Smooth muscle cell of the brain vasculature (primary cell): ENCODE measurements at regions not wholly inside any gene's neighbourhood (a gene's known extent, or its start where the extent isn't known, plus 50 kb on each side); places are given as distances from the start of the nearest gene placed in this dataset.
A peak's percentile ranks its signal among the peaks of the same experiment; 100 is the strongest.
"Not testable (repeated sequence)": the region's sequence is repeated elsewhere in the genome, so short reads cannot be mapped to it uniquely, and the experiment has no call there.

Source experiments
- DNase-seq: peaks from one replicate; pipeline ENCODE4 v3.0.0-alpha.2; 2012; ENCODE audit warnings: low read depth, low spot score

DNA sequence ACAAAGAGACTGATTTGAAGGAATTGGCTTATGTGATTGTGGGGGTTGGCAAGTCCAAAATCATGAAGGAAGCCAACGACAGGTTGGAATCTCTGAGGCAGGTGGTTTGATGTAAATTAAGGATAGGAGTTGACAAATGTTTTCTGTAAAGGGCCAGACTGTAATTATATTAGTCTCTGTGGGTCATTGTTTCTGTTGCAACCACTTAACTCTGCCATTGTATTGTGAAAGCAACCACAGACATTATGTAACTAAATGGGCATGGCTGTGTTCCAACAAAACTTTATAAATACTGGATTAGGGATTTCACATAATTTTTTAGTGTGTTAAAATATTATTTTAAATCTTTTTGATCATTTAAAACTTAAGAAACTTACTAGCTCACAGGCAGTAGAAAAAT is 199.2 kb upstream of the MYLIP start:
- no peak for DNase-seq

DNA sequence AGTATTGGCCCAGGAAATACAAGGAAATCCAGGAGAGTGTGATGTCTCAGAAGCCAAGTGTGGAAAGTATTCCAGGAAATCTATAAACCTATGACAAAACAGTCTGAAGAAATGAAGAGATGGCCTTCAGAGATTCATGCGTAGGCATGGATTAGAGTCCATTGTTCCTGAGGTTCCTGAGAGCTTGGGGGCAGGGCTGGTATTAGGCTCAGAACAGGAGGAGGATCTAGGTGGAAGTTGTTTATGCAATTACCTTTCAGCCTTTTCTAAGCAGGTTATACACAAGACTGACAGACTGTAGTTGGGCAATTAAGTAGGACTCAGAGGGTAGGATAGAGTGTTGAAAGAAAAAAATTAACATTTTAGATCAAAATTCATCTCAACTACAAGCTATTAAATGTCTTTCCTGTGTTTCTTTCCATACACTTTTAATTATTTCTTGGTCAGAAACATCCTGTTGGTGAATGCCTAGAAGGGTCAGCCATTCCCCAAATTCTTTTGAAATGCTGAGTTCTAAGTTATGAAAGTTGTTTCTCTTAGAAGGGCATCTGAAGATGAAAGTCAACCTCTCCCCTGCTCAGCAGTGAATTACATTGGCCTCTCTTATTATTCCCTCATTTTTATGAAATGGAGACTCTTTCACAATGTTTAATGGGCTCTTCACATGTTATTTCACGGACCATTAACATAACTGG is 201.2 kb upstream of the MYLIP start:
- DNase-seq, result no peak

DNA sequence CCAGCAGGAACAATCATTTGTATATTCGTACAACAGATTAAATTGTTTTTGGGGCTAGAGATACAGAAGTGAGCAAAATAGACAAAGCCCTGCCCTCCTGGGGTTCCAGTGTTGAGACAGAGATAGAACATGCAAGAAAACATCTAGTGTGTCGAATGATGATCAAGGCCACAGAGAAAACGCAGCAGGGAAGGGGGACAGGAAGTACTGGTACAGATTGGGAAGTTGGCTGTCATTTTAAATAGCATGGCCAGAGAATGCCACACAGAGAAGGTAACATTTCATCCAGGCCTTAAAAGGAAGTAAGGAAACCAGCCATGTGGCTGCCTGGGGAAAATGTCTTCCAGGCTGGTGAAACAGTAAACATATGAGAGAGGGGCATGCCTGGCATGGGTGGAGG is 202.6 kb upstream of the MYLIP start:
- DNase-seq, result no peak

DNA sequence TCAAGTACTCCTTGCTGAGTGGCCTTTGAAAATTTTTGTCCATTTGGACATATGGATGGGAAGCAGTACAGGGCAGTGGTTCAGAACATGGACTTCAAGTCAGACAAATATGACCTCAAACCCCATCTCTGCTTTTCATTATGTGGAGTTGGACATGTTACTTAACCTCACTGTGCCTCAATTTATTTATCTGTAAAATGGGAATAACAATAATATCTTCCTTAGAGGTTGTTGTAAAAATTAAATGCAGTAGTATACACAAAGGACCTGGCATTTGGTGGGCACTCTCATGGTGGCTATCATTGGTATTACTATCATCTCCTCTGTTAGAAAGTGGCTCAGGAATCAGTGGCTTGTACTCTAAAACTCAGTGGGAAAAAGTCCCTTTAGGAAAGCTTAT is 204.0 kb upstream of the MYLIP start:
- no peak for DNase-seq

DNA sequence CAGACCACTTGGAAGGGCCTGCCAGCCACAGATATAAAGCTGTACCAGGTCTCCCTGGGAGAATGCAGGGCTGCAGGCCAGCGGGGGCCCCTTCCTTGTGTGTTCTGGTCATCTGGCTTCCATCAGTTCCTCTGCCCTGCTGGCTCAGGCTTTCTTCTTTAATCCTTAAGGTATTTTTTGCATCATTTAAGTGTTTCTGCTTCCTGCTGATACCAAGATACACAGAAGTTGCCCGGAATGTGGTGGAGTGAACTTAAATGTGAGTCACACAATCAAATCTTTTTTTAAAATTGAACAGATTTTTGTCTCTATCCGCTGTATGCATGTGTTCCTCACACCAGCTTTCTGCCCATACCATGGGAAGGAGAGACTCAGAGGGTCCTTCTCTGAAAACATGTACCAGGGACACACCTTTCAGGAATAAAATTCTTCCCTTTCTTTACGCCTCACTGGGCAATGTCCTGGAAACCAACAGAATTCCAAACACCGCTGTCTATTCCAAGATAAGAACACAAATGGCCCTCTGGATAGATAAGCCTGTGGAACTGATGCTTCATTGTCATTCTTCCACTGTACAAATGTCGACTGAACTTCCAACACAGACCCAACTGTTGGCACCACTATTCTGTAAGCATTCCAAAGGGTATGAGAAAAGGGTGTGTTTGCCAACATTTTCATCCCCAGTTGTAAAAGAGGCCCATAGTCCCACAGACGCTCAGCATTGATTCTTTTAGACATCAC is 206.2 kb upstream of the MYLIP start:
- DNase-seq, result peak; percentile 64

DNA sequence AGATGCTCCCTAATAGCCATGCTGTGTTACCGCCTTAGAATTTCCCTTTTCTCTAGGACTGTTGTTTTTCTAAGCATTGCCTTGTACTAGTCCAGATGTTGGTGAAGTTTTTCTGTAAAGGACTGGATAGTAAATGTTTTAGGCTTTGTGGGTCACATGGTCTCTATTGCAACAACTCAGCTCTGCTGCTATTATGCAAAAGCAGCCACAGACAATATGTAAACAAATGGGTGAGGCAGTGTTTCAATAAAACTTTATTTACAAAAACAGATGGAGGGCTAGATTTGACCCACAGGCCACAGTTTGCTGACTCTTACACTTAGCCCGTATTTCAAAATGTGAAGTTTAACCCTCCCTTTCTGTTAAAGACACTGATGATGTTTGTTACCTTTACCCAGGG is 207.6 kb upstream of the MYLIP start:
- no peak for DNase-seq

DNA sequence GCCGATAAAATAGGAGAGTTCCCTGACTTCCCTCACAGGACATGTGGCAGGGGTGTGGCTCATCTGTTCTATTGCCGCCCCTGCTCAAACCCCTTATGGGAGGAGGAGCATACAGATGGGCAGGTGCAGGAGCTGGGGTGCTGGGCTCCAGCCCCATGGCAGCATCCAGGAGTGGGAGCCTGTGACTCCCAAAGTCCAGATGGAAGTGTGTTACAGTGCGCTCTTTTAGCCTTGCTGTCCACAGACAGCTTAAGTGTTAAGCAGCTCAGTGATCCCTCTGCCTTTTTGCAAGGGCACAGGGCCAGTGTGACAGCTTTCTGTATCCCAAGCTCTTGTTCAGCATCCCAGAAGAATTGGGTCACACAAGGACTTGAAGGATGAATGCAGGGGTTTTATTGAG is 212.3 kb upstream of the MYLIP start:
- DNase-seq, result no peak

DNA sequence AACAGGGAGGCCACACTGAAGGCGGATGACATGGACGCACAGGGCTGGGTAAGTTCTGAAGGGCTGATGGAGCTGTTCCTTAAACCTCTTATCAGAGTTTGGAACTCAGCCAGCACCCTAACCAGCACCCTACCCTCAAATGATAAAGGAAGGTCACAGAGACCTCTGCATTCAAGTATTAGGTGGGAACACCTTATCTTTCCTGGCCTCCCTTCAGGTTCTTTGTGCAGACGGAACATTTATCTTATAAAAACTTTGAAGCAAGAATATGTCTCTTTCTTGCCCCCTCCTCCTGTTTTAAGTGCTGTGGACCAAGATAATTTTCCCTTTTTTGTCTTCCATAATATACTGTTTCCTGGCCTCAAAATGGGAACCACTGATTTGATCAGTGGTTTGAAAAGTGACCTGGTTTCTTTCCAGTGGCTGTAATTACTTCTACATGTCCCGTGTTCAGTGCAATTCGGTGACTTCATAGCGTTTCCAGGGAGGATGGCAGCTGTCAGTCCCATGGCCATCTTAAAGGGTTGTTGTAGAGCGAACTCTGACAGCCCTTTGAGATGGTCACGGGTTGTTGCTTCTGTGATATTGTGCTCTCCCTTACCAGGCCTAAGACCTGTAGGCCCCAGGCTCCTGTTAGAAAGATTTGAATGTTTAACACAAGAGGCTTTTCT is 213.2 kb upstream of the MYLIP start:
- no peak for DNase-seq

DNA sequence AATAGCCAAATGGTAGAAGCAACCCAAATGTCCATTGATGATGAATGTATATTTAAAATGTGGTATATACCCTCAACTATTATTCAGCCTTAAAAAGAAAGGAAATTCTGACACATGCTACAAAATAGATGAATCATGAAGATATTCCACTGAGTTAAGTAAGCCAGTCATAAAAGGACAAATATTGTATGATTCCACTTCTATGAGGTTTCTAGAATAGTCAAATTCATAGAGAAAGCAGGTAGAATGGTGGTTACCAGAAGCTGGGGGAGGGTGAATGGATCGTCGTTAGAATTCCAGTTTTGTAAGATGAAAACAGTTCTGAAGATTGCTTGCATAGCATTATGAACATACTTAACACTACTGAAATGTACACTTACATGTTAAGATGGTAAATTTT is 214.3 kb upstream of the MYLIP start:
- no peak for DNase-seq

DNA sequence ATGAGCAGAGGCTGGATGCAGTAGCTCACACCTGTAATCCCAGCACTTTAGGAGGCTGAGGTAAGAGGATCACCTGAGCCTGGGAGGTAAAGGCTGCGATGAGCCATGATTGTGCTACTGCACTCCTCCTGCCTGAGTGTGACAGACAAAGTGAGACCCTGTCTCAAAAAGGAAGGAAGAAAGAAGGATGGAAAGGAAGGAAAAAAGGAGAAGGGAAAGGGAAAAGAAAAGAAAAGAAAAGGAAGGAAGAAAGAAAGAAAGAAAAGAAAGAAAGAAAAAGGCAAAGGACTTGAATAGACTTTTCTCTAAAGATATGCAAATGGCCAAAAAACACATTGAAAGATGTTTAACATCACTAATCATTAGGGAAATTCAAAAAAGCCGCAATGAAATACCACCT is 215.3 kb upstream of the MYLIP start:
- DNase-seq, result no peak

DNA sequence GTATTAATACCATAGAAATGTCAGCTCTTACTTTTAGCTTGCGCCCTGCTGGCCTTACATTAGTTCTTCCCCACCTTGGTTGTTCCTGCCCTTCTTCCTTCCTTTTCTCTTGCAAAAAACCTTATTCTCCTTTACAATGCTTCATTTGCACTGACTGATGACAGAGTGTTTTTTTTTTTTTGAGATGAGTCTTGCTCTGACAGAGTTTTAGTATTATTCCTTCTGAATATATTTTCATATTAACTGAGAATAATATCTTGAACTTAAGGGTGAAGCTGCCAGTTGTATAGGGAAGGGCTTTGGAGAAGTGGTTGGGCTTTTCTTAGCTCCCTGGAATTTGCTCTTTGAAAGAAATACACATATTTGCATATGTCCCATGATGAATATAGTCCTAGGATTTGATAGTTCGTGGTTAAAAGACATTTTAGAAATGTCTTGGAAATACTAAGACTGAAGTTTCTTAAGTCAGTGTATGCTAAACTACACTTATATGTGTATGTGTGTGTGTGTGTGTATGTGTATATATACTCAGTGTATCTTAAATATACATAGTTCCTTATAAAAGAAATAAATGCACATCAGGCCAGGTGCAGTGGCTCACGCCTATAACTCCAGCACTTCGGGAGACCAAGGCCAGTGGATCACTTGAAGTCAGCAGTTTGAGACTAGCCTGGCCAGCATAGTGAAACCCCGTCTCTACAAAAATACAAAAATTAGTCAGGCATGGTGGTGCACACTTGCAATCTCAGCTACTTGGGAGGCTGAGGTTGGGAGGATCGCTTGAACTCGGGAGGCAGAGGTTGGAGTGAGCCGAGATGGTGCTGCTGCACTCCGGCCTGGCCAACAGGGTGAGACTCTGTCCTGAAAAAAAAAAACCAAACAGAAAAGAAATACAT is 216.1 kb upstream of the MYLIP start:
- DNase-seq, result no peak

DNA sequence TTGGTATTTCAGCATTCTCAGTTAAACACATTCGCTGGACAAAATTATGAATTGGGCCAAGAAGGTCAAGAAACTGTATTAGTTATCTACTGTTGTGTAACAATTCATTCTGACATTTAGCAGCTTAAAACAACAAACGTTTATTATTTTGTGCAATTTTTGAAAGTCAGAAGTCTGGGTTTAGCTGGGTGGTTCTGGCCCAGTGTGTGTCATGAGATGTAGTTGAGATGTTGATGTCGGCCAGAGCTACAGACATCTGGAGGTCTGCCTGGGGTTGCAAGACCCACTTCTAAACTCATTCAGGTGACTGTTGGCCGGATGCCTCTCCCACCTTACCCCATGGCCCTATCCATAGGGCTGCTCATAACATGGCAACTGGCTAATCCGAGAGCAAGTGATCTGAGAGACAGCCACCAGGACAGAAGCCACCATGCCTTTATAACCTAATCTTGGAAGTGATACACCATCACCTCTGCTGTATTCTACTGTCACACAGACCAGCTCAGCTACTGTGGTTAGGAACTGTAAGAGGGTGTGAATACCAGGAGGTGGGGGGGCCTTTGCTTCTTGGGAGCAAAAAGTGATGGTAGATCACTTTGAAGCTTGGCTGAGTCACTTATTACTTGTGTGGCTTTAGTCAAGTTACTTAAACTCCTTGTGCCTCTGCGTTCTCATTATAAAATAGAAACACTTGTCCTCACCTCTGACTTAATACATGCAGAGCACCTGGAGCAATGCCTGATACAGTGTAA is 217.0 kb upstream of the MYLIP start:
- DNase-seq, result no peak

DNA sequence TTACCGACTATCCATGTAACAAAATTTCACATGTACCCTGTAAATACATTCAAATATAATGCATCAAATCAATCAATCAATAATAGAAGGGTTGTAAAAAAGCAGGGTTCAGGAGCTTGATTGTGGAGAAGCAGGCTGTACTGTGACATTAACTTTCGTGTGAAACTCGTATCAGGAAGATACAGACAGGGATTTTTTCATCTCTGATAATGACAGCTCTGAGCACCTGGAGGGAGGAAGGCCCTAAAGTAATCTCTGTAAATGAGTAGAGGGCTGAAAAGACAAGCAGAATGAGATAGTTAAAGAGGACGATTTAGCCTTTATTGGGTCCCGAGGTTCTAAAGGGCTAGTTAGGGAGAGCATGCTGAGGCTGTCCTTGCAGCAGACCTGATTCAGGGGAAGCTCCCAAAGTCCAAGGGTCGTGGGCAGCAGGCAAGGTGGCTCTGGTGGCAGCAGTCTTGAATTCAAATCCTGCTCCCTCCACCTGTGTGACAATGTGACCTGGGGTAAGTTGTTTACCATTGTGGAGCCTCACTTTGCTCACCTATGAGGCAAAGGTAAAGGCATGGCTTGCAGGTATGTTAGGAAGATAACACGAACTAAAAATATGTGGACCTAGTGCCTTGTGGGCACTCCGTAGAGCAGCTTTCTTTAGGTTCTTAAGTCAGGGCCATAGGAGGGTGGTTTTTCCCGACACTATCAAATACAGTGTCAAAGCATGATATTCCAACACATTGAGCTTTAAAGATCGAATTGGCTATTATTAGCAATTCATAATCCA is 219.4 kb upstream of the MYLIP start:
- no peak for DNase-seq

DNA sequence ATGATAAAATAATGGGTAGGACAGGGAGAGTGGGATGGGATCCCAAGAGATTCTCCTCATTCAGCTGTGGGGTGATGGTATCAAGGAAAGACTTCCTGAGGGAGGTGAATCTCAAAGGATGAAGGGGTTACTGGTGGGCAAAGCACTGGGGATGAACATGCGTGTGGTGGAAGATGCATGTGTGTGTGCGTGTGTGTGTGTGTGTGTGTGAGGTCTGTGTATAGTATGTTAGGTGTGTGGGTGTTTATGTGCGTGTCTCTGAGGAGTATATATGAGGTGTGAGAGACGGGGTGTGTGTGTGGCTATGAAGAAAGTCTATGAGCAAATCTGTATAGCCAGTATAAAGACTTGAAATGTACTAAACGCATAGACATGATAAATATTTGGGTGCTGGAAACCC is 220.0 kb upstream of the MYLIP start:
- no peak for DNase-seq

DNA sequence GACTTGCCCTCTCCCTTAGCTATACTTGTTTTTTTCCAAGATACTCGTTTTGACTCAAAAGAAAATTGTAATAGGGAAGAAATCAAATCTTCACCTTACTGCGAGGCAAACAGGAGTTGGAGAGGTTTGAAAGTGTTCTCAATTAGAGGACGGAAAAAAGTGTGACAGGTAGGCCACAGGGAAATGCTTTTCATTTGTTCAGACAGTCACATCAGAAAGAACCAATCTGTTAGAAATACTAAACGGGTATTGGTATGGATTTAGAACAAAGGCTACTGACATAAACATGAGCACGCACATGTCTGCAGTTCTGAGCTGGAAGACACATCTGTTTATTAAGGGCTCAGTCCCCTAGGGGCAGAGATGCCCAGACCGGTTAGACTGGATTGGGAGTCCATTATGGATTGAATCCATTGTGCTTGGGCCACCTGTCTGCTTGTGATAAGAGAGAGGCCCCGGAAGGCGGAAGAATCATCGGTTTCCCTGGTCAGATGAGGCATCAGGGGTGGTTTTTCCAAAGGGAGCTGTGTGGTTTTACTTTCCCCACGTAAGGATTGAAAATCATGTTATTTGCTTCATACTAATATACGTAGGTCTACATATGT is 220.9 kb upstream of the MYLIP start:
- no peak for DNase-seq

DNA sequence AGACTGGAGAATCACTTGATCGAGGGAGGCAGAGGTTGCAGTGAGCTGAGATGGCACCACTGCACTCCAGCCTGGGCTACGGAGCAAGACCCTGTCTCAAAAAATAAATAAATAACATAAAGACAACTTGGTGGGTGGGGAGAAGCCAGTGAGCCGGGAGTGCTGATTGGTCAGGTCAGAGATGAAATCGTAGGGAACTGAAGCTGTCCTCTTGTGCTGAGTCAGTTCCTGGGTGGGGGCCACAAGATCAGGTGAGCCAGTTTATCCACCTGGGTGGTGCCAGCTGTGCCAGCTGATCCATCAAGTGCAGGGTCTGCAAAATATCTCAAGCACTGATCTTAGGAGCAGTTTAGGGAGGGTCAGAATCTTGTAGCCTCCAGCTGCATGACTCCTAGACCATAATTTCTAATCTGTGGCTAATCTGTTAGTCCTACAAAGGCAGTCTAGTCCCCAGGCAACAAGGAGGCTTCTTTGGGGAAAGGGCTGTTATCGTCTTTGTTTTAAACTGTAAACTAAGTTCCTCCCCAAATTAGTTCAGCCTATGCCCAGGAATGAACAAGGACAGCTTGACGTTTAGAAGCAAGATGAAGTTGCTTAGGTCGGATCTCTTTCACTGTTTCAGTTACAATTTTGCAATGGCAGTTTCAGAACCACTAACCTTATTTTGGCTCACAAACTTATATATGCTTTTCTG is 221.5 kb upstream of the MYLIP start:
- DNase-seq, result not testable (repeated sequence)

DNA sequence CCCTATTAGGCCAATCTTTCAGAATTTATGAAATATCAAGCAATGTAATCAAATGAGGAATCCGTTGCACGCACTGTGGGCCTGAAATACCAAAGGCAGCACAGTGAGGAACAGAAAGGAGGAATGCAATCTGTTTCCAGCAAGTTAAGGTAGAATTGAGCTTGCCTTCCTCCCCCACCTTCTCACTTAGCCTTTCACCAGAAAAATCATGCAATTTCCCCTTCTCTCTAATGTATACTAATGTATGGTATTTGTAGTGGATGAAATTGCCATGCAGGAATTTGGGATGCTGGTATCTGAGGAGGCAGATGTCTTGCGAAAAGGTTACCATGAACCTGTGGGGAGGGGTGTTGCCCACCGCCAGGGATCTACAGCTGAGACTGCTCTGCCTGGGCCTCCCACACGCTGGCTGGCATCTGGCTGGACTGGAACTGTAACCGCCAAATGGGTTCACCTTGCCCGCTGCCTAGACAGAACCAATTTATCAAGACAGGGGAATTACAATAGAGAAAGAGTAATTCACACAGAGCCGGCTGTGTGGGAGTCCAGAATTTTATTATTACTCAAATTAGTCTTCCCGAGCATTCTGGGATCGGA is 222.4 kb upstream of the MYLIP start:
- DNase-seq, result no peak

DNA sequence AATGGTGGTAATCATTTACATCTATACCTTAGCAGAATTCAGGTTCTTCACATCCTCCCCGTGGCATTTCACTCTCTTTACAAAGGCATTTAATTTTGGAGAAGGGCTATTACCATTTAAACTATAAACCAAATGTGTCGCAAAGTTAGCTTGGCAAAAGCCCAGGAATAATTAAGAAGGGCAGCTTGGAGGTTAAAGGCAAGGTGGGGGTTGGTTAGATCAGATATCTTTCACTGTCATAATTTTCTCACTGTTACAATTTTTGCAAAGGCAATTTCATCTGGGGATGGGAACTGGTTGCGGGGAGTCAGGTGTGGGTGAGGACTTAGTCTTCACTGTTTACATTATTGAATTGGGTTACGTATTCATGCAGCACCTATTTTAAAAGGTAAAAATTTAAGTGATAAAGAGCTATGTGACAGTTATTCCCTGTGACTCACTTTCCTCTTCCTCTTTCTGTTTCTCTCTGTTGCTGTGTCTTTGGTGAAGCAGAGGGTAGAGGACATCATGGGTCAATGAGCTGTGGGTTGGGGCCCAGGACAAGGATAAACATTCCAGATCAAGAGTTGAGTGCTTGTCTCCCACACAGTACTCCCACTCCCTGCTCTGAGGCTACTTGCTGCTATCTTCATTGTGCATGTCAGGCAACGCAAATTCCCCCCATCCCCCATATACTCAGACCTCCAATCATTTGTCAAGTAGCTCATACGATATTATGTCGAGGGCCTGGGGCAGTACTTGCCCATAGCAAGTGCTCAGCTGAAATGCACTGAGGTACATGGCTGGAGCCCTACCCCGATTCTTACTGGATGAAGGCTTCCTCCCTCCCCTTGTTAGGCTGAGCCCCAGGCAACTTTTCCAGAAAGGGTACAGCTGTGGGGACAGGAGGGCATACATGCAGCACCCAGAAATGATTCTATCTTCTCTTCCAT is 223.1 kb upstream of the MYLIP start:
- no peak for DNase-seq
